T-cell (primary cell): ENCODE measurements at regions not wholly inside any gene's neighbourhood (a gene's known extent, or its start where the extent isn't known, plus 50 kb on each side); places are given as distances from the start of the nearest gene placed in this dataset.

ENCODE experiments used
- ATAC-seq, 4 experiments: fragments of 200-7000 bp in 3 of 4; fragments of 150-1000 bp in 1 of 4; cut with Tn5 transposase; replicated peaks in 1 of 4; 1 replicate in 3 of 4; 2 replicates in 1 of 4; pipeline ENCODE4 v1.10.0; 2021; ENCODE audit warnings: moderate library complexity in 3 of 4, mild to moderate bottlenecking in 2 of 4, moderate number of reproducible peaks in 1 of 4
- CTCF ChIA-PET, 2 donors: fragments of 300-600 bp; sonication (Branson Sonifier 250); formaldehyde crosslinking; loops; one replicate each; lab custom pipeline; 2022; ENCODE audit warnings: antibody characterized with exemption in 2 of 2; lab: Charles Lee
- POLR2A ChIA-PET, 2 donors: fragments of 300-600 bp; sonication (Branson Sonifier 250); formaldehyde crosslinking; loops; one replicate each; lab custom pipeline; 2022; ENCODE audit warnings: antibody characterized with exemption in 2 of 2; lab: Charles Lee
- DNase-seq, 35 experiments: peaks; one replicate each; pipeline versions ENCODE4 v3.0.0 to v3.0.0-alpha.2; 2013 to 2023
- H3K27ac ChIP-seq: one replicate; pipeline ENCODE4 v1.5.1; 2013; ENCODE audit warnings: low read length
- H3K27me3 ChIP-seq, 2 experiments: replicated peaks in 1 of 2; 1 replicate in 1 of 2; 2 replicates in 1 of 2; pipeline versions ENCODE4 v1.6.1 to v1.7.0; 2013; ENCODE audit warnings: low read length in 1 of 2, mixed read lengths in 1 of 2; ENCODE audit not compliant: control insufficient read depth in 2 of 2, insufficient read depth in 2 of 2; ENCODE audit errors: extremely low read depth in 1 of 2
- H3K36me3 ChIP-seq, 2 donors: 1 replicate in 1 of 2; 2 replicates in 1 of 2; pipeline versions ENCODE4 v1.6.1 to v1.7.0; 2013; ENCODE audit warnings: low read length in 1 of 2; ENCODE audit not compliant: control insufficient read depth in 2 of 2, insufficient read depth in 1 of 2; ENCODE audit errors: extremely low read depth in 1 of 2
- H3K4me1 ChIP-seq, 2 experiments: 1 replicate in 1 of 2; 2 replicates in 1 of 2; pipeline versions ENCODE4 v1.6.1 to v1.7.0; 2013; ENCODE audit warnings: low read length in 2 of 2, mixed read lengths in 1 of 2; ENCODE audit not compliant: insufficient read depth in 2 of 2, control insufficient read depth in 1 of 2; ENCODE audit errors: extremely low read depth in 1 of 2
- H3K4me3 ChIP-seq, 2 donors: 1 replicate in 1 of 2; 2 replicates in 1 of 2; pipeline versions ENCODE4 v1.5.1 to v1.7.0; 2013; ENCODE audit warnings: mild to moderate bottlenecking in 2 of 2, low read length in 1 of 2, moderate library complexity in 1 of 2; ENCODE audit not compliant: control insufficient read depth in 1 of 2; ENCODE audit errors: extremely low read depth in 1 of 2
- H3K9me3 ChIP-seq: 2 replicates; pipeline ENCODE4 v1.7.0; 2013
- H3K27ac Mint-ChIP-seq, 2 donors: one replicate each; pipeline ENCODE4 v1.8.0; 2020 to 2021; ENCODE audit warnings: mild to moderate bottlenecking in 2 of 2, mixed read lengths in 2 of 2
- H3K27me3 Mint-ChIP-seq, 2 donors: one replicate each; pipeline ENCODE4 v1.8.0; 2021 to 2022; ENCODE audit warnings: mixed read lengths in 2 of 2
- H3K36me3 Mint-ChIP-seq: one replicate; pipeline ENCODE4 v1.8.0; 2021; ENCODE audit warnings: mixed read lengths
- H3K4me1 Mint-ChIP-seq, 3 donors: one replicate each; pipeline ENCODE4 v1.8.0; 2020 to 2022; ENCODE audit warnings: mixed read lengths in 3 of 3, mild to moderate bottlenecking in 1 of 3
- H3K4me3 Mint-ChIP-seq, 3 donors: one replicate each; pipeline ENCODE4 v1.8.0; 2020 to 2022; ENCODE audit warnings: mild to moderate bottlenecking in 3 of 3, mixed read lengths in 3 of 3, moderate library complexity in 3 of 3
- H3K9me3 Mint-ChIP-seq, 3 donors: one replicate each; pipeline ENCODE4 v1.8.0; 2020 to 2022; ENCODE audit warnings: mixed read lengths in 3 of 3
- WGBS: methylation state at CpG from one replicate; pipeline ENCODE4 v1.1.5; 2013; ENCODE audit warnings: missing lambda C conversion rate; ENCODE audit not compliant: insufficient coverage; 5-methylcytosine and 5-hydroxymethylcytosine counted together

DNA sequence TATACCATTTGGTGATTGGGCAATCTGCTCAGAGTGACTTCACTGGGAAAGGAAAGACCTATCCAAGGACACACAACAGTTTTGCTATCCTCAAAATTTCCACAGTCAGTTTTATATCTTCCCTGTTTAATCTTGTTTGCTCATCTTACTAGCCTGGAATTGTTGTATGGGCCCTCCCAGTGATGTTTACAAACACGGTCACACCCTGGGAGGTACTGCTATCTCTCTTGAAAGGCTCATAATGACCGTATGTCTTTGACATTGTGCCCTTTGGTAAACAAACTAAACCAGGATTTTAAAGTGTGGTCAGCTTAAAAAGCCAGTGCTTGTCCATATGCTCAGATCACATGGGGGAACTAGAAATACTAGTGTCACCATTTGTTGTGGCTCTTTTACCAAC is 277.0 kb downstream of the CDH2 start:
- Histone ChIP-seq H3K4me1 (no peaks in the 10 kb centered on the region), H3K27me3 (no peaks in the 10 kb centered on the region), H3K9me3 (no peaks in the 10 kb centered on the region), H3K4me3 (no peak overlapping the region), H3K36me3 (no peaks in the 10 kb centered on the region), H3K27ac (no peak overlapping the region)
- Mint-ChIP-seq H3K36me3 (no peaks in the 10 kb centered on the region), H3K27me3 (no peaks in the 10 kb centered on the region), H3K4me1 (no peaks in the 10 kb centered on the region), H3K27ac (no peak overlapping the region), H3K4me3 (no peak overlapping the region), H3K9me3 (peaks cover 13 to 37% (median 19%) of the 10 kb centered on the region in 3 donors)
- WGBS = 28% methylated on average over 2 of the region's 2 CpGs
- ChIA-PET CTCF (no interaction called here), POLR2A (no interaction called here)
- no peak for ATAC-seq
- no peak for DNase-seq

DNA sequence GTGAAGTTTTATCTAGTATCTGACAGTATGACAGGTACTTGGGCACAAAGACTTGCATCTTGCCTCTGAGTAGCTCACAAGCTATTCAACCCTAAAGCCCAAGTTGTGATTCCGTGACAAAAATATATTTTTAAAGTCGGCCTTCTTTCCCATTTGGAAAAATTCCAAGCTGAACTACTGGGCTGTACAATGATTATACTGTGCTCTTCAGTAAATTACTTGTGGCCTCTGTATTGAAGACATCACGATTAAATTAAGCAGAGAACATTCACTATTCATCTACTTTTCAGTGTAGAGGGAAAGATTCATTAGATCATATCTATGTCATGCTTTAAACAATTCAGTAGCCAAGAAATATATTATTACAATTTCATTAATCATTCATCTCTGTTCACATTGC is 282.2 kb downstream of the CDH2 start:
- Histone ChIP-seq H3K36me3 (no peaks in the 10 kb centered on the region), H3K27ac (no peak overlapping the region), H3K4me1 (no peaks in the 10 kb centered on the region), H3K4me3 (no peak overlapping the region), H3K9me3 (no peaks in the 10 kb centered on the region), H3K27me3 (no peaks in the 10 kb centered on the region)
- DNase-seq (no peak), ATAC-seq (no peak)
- no peaks in the 10 kb centered on the region for H3K36me3 Mint-ChIP-seq
- H3K4me1 Mint-ChIP-seq = no peaks in the 10 kb centered on the region
- H3K4me3 Mint-ChIP-seq = no peak overlapping the region
- CTCF ChIA-PET = no interaction called here
- 40% methylated on average over 1 of the region's 3 CpGs for WGBS
- no peak overlapping the region for H3K27ac Mint-ChIP-seq
- H3K9me3 Mint-ChIP-seq = peaks cover 11 to 32% (median 13%) of the 10 kb centered on the region in 3 donors
- H3K27me3 Mint-ChIP-seq = no peaks in the 10 kb centered on the region
- POLR2A ChIA-PET = no interaction called here

DNA sequence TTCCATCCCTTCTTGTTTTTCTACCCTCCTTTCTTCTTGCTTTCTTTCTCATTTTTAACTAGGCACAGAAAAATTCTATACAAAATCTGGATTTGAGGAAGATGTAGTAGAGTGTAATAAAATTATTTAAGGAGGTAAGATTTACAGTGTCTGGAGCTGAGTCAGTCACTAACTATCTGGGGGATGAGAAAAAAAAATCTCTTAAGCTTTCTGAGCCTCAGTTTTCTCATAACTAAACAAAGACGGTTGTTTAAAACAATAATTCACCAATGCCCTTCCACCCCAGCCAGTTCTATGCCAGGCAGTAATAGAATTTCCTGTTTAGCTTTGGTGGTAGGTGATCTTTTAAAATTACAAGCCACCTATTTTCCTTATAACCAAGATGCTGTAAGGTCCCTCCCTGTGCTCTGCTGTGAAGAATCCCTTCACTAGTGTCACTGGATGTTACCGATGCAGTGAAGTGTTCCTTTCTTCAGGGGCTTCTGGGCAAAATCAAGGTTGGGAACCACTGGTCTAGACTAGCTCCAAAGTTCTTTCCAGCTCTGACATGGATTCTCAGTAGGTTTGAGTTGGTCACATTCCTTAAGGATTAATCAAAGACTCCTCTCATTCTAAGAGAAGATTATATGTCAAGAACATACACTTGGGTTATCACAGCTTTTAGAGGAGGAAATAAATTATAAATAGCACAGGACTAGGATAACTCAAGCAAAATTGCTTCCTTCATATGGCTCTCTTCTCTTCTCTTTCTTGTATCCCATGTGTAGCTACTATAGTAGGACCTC is 289.0 kb downstream of the CDH2 start:
- Mint-ChIP-seq H3K27me3 (no peaks in the 10 kb centered on the region), H3K9me3 (peaks cover 0 to 26% (median 4%) of the 10 kb centered on the region in 3 donors), H3K36me3 (no peaks in the 10 kb centered on the region), H3K4me3 (no peak overlapping the region), H3K27ac (no peak overlapping the region), H3K4me1 (no peaks in the 10 kb centered on the region)
- no CpG with 5 or more reads among the region's 2 CpGs for WGBS
- no peak for ATAC-seq
- Histone ChIP-seq H3K4me3 (no peak overlapping the region), H3K9me3 (no peaks in the 10 kb centered on the region), H3K27ac (no peak overlapping the region), H3K4me1 (no peaks in the 10 kb centered on the region), H3K27me3 (no peaks in the 10 kb centered on the region), H3K36me3 (no peaks in the 10 kb centered on the region)
- ChIA-PET POLR2A (no interaction called here), CTCF (no interaction called here)
- no peak for DNase-seq

DNA sequence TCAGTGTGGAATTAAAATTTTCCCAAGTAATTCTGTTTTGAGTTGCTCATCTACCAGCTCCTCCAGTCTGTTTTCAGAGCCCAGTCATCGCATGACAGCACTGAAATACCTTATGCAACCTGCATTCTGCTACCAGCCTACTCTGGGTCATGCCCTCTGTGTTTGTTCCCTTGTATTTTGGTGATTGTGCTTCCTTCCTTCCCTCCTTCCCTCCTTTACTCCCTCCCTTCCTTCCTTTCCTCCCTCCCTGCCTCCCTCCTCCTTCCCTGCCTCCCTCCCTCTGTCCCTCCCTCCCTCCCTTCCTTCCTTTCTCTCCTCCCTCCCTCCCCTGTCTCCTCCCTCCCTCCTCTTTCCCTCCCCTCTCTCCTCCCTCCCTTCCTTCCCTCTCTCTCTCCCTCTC is 289.6 kb downstream of the CDH2 start:
- DNase-seq (no peak), ATAC-seq (no peak)
- Mint-ChIP-seq H3K27ac (no peak overlapping the region), H3K4me1 (no peaks in the 10 kb centered on the region), H3K27me3 (no peaks in the 10 kb centered on the region), H3K9me3 (peaks cover 0 to 27% (median 4%) of the 10 kb centered on the region in 3 donors), H3K36me3 (no peaks in the 10 kb centered on the region), H3K4me3 (no peak overlapping the region)
- CTCF ChIA-PET = no interaction called here
- H3K4me1 ChIP-seq = no peaks in the 10 kb centered on the region
- H3K27ac ChIP-seq = no peak overlapping the region
- WGBS = 50% methylated on average over 1 of the region's 1 CpG
- no peak overlapping the region for H3K4me3 ChIP-seq
- H3K9me3 ChIP-seq = no peaks in the 10 kb centered on the region
- no peaks in the 10 kb centered on the region for H3K36me3 ChIP-seq
- H3K27me3 ChIP-seq = no peaks in the 10 kb centered on the region
- POLR2A ChIA-PET = no interaction called here

DNA sequence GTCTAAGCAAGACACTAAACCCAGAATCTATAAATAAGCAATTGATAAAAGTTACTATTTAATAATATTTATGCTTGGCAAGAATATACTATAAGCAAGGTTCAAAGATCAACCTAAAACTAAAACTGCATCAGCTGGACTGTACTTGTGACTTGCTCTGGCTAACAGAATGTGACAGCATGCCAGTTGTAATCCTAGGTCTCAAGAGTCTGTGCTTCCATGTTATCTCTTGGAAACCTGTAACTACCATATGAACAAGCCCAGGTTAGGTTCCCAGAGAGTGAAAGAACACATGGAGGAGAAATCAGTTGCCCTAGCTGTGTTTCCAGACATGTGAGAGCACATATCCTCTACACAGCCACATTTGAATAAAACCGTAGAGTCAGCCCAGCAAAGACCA is 297.4 kb downstream of the CDH2 start:
- ChIA-PET POLR2A (no interaction called here), CTCF (no interaction called here)
- no peak for ATAC-seq
- Mint-ChIP-seq H3K4me3 (no peak overlapping the region), H3K36me3 (no peaks in the 10 kb centered on the region), H3K27me3 (no peaks in the 10 kb centered on the region), H3K4me1 (no peaks in the 10 kb centered on the region), H3K9me3 (peaks cover 9 to 39% (median 10%) of the 10 kb centered on the region in 3 donors), H3K27ac (no peak overlapping the region)
- no peak overlapping the region for H3K27ac ChIP-seq
- no peak overlapping the region for H3K4me3 ChIP-seq
- H3K4me1 ChIP-seq = no peaks in the 10 kb centered on the region
- H3K27me3 ChIP-seq = no peaks in the 10 kb centered on the region
- WGBS = 100% methylated on average over 1 of the region's 1 CpG
- DNase-seq = no peak
- H3K9me3 ChIP-seq = no peaks in the 10 kb centered on the region
- H3K36me3 ChIP-seq = no peaks in the 10 kb centered on the region

GRCh38 chr18:27871726-27872125 is 305.2 kb downstream of the CDH2 start:
- WGBS = 70% methylated on average over 2 of the region's 5 CpGs

More at GRCh38 chr18:27871726-27872125, 305.2 kb downstream of the CDH2 start:
- Histone ChIP-seq H3K36me3 (no peaks in the 10 kb centered on the region), H3K27me3 (no peaks in the 10 kb centered on the region), H3K9me3 (no peaks in the 10 kb centered on the region), H3K4me1 (no peaks in the 10 kb centered on the region), H3K4me3 (no peak overlapping the region), H3K27ac (no peak overlapping the region)
- H3K4me3 Mint-ChIP-seq = no peak overlapping the region
- POLR2A ChIA-PET = no interaction called here
- ATAC-seq (no peak), DNase-seq (no peak)
- H3K4me1 Mint-ChIP-seq = no peaks in the 10 kb centered on the region
- no peak overlapping the region for H3K27ac Mint-ChIP-seq
- H3K27me3 Mint-ChIP-seq = no peaks in the 10 kb centered on the region
- H3K9me3 Mint-ChIP-seq = peaks cover 8 to 16% (median 9%) of the 10 kb centered on the region in 3 donors
- H3K36me3 Mint-ChIP-seq = no peaks in the 10 kb centered on the region
- CTCF ChIA-PET = no interaction called here
